Stimulated activated CD4-positive, alpha-beta T cell treated with anti-CD3 and anti-CD28 coated beads, Interleukin-12 subunit alpha, Interleukin-12 subunit beta, amount 100 ng/mL, for 24 hours (primary cell): ENCODE measurements at regions not wholly inside any gene's neighbourhood (a gene's known extent, or its start where the extent isn't known, plus 50 kb on each side); places are given as distances from the start of the nearest gene placed in this dataset.
"Not testable (repeated sequence)": the region's sequence is repeated elsewhere in the genome, so short reads cannot be mapped to it uniquely, and the experiment has no call there.

Experiments
- DNase-seq, 2 experiments: peaks; one replicate each; pipeline ENCODE4 v3.0.0-alpha.2; 2020; ENCODE audit warnings: low read depth in 2 of 2

- DNase-seq: no peak
These were observed 134.8 kb downstream of the RTP5 start for GRCh38 chr2:242004223-242004901.

GRCh38 chr2:242004902-242005230 is 135.3 kb downstream of the RTP5 start:
- no peak for DNase-seq

- not testable (repeated sequence) for DNase-seq
These were observed 136.6 kb downstream of the RTP5 start for GRCh38 chr2:242006091-242006634.

DNA sequence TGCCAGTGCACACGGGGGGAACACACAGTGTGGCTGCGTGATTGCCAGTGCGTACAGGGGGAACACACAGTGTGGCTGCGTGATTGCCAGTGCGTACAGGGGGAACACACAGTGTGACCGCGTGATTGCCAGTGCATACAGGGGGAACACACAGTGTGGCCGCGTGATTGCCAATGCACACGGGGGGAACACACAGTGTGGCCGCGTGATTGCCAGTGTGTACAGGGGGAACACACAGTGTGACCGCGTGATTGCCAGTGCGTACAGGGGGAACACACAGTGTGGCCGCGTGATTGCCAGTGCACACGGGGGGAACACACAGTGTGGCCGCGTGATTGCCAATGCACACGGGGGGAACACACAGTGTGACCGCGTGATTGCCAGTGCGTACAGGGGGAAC is 139.4 kb downstream of the RTP5 start:
- DNase-seq: not testable (repeated sequence)

DNA sequence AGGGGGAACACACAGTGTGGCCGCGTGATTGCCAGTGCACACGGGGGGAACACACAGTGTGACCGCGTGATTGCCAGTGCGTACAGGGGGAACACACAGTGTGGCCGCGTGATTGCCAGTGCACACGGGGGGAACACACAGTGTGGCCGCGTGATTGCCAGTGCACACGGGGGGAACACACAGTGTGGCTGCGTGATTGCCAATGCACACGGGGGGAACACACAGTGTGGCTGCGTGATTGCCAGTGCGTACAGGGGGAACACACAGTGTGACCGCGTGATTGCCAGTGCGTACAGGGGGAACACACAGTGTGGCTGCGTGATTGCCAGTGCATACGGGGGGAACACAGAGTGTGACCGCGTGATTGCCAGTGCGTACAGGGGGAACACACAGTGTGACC is 140.3 kb downstream of the RTP5 start:
- not testable (repeated sequence) for DNase-seq

GRCh38 chr2:242010252-242011166 is 141.0 kb downstream of the RTP5 start:
- DNase-seq: not testable (repeated sequence)

- DNase-seq: no peak
These were observed 141.6 kb downstream of the RTP5 start for GRCh38 chr2:242011167-242011513.

GRCh38 chr2:242011516-242011915 is 142.0 kb downstream of the RTP5 start:
- no peak for DNase-seq

DNA sequence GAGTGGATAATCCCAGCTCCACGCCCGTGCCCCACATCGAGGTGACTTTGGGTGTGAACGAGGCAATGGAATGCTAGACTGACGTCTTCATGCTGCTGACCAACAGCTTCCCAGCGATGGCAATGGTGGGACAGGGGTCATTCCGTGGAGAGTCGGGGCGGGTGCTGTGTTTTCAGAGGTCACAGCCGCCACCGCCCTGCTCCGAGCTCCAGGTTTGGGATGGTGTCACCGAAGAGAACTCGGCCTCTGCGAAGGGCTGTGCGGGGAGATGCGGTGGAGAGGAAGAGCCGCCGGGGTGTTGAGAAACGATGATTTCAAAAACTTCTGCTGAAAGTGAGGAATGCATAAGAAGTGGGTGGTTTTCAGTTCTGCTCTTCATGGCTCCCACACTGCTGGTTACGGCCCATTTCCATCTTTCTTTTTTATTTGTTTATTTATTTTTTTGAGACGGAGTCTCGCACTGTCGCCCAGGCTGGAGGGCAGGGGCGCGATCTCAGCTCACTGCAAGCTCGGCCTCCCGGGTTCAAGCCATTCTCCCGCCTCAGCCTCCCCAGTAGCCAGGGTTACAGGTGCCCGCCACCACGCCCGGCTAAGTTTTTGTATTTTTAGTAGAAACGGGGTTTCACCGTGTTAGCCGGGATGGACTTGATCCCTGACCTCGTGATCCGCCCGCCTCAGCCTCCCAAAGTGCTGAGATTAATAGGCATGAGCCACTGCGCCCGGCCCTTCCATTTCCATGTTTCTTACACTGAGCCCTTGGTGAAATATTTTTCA is 142.6 kb downstream of the RTP5 start:
- DNase-seq: no peak

DNA sequence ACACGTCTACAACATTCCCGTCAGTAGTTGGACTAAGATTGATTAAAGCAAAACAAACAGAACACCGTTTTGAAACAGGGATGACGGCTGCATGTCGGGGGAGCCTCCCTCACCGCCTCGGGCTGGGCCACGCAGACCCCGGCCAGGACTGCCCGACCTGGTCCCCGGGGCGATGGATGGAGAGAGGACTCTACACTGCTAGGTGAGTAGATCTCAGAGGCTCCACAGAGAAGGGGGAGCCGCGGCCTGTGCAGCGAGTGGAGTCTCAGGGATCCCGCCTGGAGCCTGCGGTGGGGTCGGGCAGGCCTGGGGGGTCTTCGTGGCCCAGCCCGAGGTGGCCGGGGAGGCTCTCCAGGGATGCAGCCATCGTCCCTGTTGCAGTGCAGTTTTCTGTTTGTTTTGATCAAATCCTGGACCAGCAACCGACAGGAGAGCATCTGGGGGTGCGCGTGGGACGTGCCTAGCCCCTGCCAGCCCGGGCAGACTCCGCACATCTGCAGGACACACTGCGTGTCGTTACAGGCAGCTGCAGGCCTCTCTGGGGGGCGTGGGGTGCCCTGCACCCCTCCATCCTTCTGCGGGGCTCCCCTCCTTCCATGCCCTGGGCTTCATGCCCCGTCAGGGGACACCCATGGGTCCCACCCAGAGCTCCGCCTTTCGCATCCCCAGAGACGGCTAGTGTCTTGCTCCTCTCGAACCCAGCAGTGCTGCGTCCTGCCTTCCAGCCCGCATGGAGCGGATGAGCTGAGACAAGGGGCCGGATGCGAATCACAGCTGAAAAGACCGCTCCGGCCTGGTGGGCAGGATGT is 143.6 kb downstream of the RTP5 start:
- DNase-seq: no peak

GRCh38 chr2:242013771-242014170 is 144.2 kb downstream of the RTP5 start:
- no peak for DNase-seq

- no peak for DNase-seq
These were observed 145.9 kb downstream of the RTP5 start for GRCh38 chr2:242015108-242016065.

DNA sequence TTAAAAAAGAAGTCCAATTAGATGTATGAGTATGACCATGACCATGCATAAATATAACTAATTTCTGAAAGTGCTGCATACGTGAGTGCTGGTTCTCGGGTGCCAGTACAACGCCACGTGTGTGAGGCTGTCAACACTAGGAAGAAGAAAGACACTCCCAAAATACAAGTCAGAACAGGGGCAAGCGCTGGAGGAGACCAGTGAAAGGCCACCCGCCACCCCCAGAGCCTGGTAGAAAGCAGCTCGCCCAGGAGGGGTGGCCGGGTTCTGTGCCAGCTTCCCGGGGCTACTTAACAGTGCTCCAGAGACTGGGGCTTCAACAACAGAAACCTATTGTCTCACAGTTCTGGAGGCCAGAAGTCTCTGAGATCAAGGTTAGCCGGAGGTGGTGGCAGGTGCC is 147.6 kb downstream of the RTP5 start:
- no peak for DNase-seq

DNA sequence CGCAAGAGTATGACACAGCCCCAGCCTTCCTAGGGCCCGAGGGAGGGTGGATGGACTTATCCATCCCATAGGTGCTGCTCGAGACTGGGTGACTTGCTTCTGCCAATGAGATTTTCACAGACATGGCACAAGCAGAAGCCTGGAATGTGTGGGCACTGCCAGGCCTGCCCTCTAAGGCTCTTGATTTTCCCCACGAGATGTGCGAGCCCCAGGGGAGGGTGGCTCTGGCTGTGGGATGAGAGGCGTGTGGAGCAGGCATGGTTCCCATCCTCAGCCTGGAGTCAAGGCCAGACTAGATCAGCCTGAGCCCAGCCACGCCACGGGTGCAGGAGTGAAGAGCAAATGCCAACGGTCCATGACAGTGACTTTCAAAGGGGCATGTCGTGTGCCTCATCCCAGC is 148.9 kb downstream of the RTP5 start:
- DNase-seq: not testable (repeated sequence)

GRCh38 chr2:242019344-242019743 is 149.8 kb downstream of the RTP5 start:
- no peak for DNase-seq

DNA sequence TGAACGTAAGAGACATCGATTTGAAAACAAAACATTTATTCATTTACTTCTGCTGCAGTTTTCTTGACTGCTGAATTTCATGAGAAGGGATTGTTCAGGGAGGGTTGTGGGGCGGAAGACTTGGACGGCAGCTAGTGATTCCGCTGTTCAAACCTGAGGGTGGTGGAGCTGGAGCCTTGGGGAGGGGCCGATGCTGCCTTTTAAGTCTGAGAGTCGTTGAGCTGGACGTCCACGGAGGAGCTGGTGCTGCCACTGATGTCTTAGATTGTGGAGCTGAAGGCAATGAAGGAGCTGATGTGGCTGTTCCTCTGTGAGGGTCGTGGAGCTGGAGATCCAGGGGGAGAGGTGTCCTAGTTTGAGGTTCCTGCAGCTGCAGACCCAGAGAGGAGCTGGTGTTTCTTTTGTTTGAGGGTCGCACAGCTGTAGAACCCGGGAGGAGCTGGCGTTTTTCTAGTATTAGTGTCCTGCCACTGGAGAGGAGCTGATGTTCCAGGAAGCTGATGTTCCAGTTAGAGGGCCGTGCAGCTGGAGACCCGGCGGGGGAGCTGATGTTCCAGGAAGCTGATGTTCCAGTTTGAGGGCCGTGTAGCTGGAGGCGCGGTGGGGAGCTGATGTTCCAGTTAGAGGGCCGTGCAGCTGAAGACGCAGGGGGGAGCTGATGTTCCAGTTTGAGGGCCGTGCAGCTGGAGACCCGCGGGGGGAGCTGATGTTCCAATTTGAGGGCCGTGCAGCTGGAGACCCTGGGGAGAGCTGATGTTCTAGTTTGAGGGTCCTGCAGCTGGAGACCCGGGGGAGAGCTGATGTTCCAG is 150.9 kb downstream of the RTP5 start:
- no peak for DNase-seq

DNA sequence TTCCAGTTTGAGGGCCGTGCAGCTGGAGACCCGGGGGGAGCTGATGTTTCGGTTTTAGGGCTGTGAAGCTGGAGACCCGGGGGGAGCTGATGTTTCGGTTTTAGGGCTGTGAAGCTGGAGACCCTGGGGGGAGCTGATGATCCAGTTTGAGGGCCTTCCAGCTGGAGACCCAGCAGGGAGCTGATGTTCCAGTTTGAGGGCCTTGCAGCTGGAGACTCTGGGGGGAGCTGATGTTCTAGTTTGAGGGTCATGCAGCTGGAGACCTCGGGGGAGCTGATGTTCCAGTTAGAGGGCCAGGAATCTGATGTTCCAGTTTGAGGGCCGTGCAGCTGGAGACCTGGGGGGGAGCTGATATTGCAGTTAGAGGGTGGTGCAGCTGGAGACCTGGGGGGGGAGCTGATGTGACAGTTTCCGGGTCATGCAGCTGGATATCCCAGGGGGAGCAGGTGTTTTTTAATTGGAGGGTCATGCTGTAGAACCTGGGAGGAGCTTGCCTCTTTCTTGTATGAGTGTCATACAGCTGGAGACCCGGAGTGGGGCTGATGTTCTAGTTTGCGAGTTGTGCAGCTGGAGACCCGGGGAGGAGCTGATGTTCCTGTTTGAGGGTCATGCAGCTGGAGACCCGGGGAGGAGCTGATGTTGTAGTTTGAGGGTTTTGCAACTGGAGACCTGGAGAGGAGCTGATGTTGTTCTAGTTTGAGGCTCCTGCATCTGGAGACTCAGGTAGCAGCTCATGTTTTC is 153.2 kb downstream of the RTP5 start:
- no peak for DNase-seq

DNA sequence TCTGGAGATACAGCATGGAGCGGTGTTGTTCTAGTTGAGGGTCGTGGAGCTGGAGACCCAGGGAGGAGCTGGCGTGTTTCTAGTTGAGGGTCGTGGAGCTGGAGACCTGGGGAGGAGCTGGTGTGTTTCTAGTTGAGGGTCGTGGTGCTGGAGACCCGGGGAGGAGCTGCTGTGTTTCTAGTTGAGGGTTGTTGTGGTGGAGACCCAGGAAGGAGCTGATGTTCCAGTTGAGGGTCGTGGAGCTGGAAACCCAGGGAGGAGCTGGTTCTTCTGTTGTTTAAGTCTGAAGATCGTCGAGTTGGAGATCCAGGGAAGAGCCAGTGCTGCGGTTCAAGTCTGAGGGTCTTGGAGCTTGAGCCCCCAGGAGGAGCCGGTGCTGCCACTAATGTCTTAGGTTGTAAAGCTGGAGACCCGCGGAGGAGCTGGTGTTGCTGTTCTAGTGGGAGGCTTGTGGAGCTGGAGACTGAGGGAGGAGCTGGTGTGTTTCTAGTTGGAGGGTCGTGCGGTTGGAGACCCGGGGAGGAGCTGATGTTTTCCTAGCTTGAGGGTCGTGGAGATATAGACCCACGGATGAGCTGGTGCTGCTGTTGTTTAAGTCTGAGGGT is 155.3 kb downstream of the RTP5 start:
- DNase-seq: no peak
